Activated CD4-positive, alpha-beta T cell treated with anti-CD3 and anti-CD28 coated beads for 36 hours (primary cell): ENCODE measurements at regions not wholly inside any gene's neighbourhood (a gene's known extent, or its start where the extent isn't known, plus 50 kb on each side); places are given as distances from the start of the nearest gene placed in this dataset.

Experiments
- ATAC-seq: fragments of 200-7000 bp; cut with Tn5 transposase; one replicate; pipeline ENCODE4 v1.10.0; 2021; ENCODE audit warnings: mild to moderate bottlenecking, moderate library complexity
- CTCF ChIA-PET: fragments of 350-600 bp; sonication (Branson Sonifier 250); formaldehyde crosslinking; loops from one replicate; lab custom pipeline; 2021; ENCODE audit warnings: antibody characterized with exemption; lab: Charles Lee
- POLR2A ChIA-PET: fragments of 350-600 bp; sonication (Branson Sonifier 250); formaldehyde crosslinking; loops from one replicate; lab custom pipeline; 2021; ENCODE audit warnings: antibody characterized with exemption, inconsistent platforms; lab: Charles Lee
- DNase-seq: peaks from one replicate; pipeline ENCODE4 v3.0.0-alpha.2; 2020
- H3K27ac Mint-ChIP-seq: one replicate; pipeline ENCODE4 v1.8.0; 2021; ENCODE audit warnings: mixed read lengths
- H3K27me3 Mint-ChIP-seq: one replicate; pipeline ENCODE4 v1.8.0; 2021; ENCODE audit warnings: mixed read lengths
- H3K36me3 Mint-ChIP-seq: one replicate; pipeline ENCODE4 v1.8.0; 2021; ENCODE audit warnings: low read depth, mixed read lengths
- H3K4me1 Mint-ChIP-seq: one replicate; pipeline ENCODE4 v1.8.0; 2021; ENCODE audit warnings: mixed read lengths
- H3K4me3 Mint-ChIP-seq: one replicate; pipeline ENCODE4 v1.8.0; 2021; ENCODE audit warnings: mild to moderate bottlenecking, moderate library complexity, mixed read lengths
- H3K9me3 Mint-ChIP-seq: one replicate; pipeline ENCODE4 v1.8.0; 2021; ENCODE audit warnings: low read depth, mixed read lengths
- intact Hi-C, 2 experiments: fragments of 100-400 bp; cut with DNase I in 1 of 2; cut with micrococcal nuclease in 1 of 2; formaldehyde crosslinking; loops; one replicate each; pipeline versions ENCODE4 v1.14.2 to v1.15.1; 2022 to 2024; cut with DNase I, micrococcal nuclease

- no peaks in the 10 kb centered on the region for H3K36me3 Mint-ChIP-seq
- ATAC-seq (no peak), DNase-seq (no peak)
- no peaks in the 10 kb centered on the region for H3K4me1 Mint-ChIP-seq
- POLR2A ChIA-PET: no interaction called here
- H3K4me3 Mint-ChIP-seq: no peak overlapping the region
- intact Hi-C loops: no loop called here
- CTCF ChIA-PET: no interaction called here
- no peaks in the 10 kb centered on the region for H3K27me3 Mint-ChIP-seq
- peaks cover 5% of the 10 kb centered on the region for H3K9me3 Mint-ChIP-seq
- no peak overlapping the region for H3K27ac Mint-ChIP-seq
These were observed 754.0 kb upstream of the ADGRL4 start for GRCh38 chr1:79760531-79760930.

GRCh38 chr1:79749607-79750006 lies 743.1 kb upstream of the ADGRL4 start:
- POLR2A ChIA-PET: no interaction called here
- no peak for ATAC-seq
- Mint-ChIP-seq H3K27me3 (no peaks in the 10 kb centered on the region), H3K36me3 (no peaks in the 10 kb centered on the region), H3K9me3 (no peaks in the 10 kb centered on the region), H3K4me1 (no peaks in the 10 kb centered on the region), H3K4me3 (no peak overlapping the region), H3K27ac (no peak overlapping the region)
- DNase-seq: no peak
- CTCF ChIA-PET: no interaction called here
- intact Hi-C loops: no loop called here

GRCh38 chr1:79745929-79746328 lies 739.4 kb upstream of the ADGRL4 start:
- intact Hi-C loops: no loop called here
- no peak for DNase-seq
- no peak overlapping the region for H3K4me3 Mint-ChIP-seq
- POLR2A ChIA-PET: no interaction called here
- H3K27me3 Mint-ChIP-seq: no peaks in the 10 kb centered on the region
- no peak for ATAC-seq
- CTCF ChIA-PET: no interaction called here
- H3K27ac Mint-ChIP-seq: no peak overlapping the region
- peaks cover 4% of the 10 kb centered on the region for H3K9me3 Mint-ChIP-seq
- H3K36me3 Mint-ChIP-seq: no peaks in the 10 kb centered on the region
- H3K4me1 Mint-ChIP-seq: no peaks in the 10 kb centered on the region

DNA sequence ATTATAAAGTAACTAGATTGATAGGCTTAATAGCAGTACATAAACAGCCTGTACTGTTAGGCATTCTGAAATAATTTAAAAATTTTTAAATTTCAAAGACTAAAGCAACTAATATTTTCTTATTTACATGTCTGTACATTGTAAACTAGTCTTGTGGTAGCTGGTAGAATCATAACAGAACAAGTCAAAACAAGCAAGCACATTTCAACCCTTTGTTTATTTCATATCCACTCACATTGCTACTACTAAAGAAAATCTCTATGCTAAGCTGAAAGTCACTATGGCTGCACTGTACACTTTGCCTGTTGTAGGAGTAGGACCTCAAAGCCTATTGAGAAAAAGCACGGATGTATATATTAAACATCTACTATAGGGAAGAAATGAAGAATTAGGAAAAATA lies 738.2 kb upstream of the ADGRL4 start:
- intact Hi-C loops: no loop called here
- Mint-ChIP-seq H3K9me3 (peaks cover 6% of the 10 kb centered on the region), H3K4me3 (no peak overlapping the region), H3K36me3 (no peaks in the 10 kb centered on the region), H3K4me1 (no peaks in the 10 kb centered on the region), H3K27ac (no peak overlapping the region), H3K27me3 (no peaks in the 10 kb centered on the region)
- ChIA-PET CTCF (no interaction called here), POLR2A (no interaction called here)
- ATAC-seq (no peak), DNase-seq (no peak)

GRCh38 chr1:79741720-79742421 lies 735.3 kb upstream of the ADGRL4 start:
- intact Hi-C loops: no loop called here
- no peak overlapping the region for H3K4me3 Mint-ChIP-seq

DNA sequence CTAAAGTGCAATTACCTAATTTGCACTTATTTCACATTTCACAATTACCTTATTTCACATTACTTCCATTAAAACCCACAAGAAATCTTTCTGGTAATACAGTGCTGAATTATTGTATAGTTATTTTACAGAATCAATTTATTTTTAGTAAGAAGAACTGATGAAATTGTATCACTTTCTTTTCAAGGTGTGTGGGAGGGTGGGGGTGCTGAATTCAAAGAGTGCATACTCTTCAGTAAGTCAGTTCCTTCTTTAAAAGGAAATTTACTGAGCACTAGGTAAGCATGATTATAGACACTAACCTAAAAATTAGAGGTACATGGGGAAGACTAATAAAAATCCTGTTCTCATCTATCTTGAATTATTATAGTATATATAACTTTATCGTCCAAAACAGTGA lies 731.6 kb upstream of the ADGRL4 start:
- H3K4me1 Mint-ChIP-seq: no peaks in the 10 kb centered on the region
- no peaks in the 10 kb centered on the region for H3K27me3 Mint-ChIP-seq
- ChIA-PET CTCF (no interaction called here), POLR2A (no interaction called here)
- H3K36me3 Mint-ChIP-seq: no peaks in the 10 kb centered on the region
- intact Hi-C loops: no loop called here
- peaks cover 14% of the 10 kb centered on the region for H3K9me3 Mint-ChIP-seq
- no peak overlapping the region for H3K4me3 Mint-ChIP-seq
- DNase-seq (no peak), ATAC-seq (no peak)
- H3K27ac Mint-ChIP-seq: no peak overlapping the region

More at GRCh38 chr1:79741720-79742421, 735.3 kb upstream of the ADGRL4 start:
- no peak overlapping the region for H3K27ac Mint-ChIP-seq
- H3K27me3 Mint-ChIP-seq: no peaks in the 10 kb centered on the region
- no peak for ATAC-seq
- ChIA-PET CTCF (no interaction called here), POLR2A (no interaction called here)
- peaks cover 7% of the 10 kb centered on the region for H3K9me3 Mint-ChIP-seq
- no peaks in the 10 kb centered on the region for H3K36me3 Mint-ChIP-seq
- no peak for DNase-seq
- H3K4me1 Mint-ChIP-seq: no peaks in the 10 kb centered on the region

- ChIA-PET POLR2A (no interaction called here), CTCF (no interaction called here)
- no peak overlapping the region for H3K4me3 Mint-ChIP-seq
- DNase-seq (no peak), ATAC-seq (no peak)
- H3K27ac Mint-ChIP-seq: no peak overlapping the region
- intact Hi-C loops: no loop called here
- no peaks in the 10 kb centered on the region for H3K36me3 Mint-ChIP-seq
- no peaks in the 10 kb centered on the region for H3K4me1 Mint-ChIP-seq
- H3K27me3 Mint-ChIP-seq: no peaks in the 10 kb centered on the region
- H3K9me3 Mint-ChIP-seq: peaks cover 14% of the 10 kb centered on the region
These were observed 730.7 kb upstream of the ADGRL4 start for GRCh38 chr1:79737193-79737592.

DNA sequence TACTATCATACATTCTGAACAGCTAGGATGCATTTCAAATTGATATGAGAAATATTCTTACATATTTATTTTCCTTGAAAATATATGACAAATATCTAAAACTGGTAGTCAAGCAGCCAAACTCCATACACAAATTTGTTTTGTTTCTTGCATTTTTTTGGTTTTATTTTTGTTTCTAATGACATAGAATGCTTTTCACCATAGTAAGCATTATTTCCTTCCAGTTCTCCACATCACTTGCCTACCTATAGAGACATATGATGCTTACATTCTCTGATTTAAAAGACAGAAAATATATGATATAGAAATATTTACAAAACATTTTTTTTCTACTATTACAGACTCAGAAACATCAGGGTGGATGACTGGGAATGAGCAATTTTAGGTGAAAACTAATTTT lies 726.4 kb upstream of the ADGRL4 start:
- Mint-ChIP-seq H3K27me3 (no peaks in the 10 kb centered on the region), H3K27ac (no peak overlapping the region), H3K4me1 (no peaks in the 10 kb centered on the region), H3K9me3 (peaks cover 16% of the 10 kb centered on the region), H3K36me3 (no peaks in the 10 kb centered on the region), H3K4me3 (no peak overlapping the region)
- intact Hi-C loops: no loop called here
- DNase-seq (no peak), ATAC-seq (no peak)
- ChIA-PET POLR2A (interaction anchor here (0.7 kb wide), 1 partner anchor 98 kb away, joined by 3 read pairs; no protein-coding TSS in a partner anchor), CTCF (interaction anchor here (1.2 kb wide), 1 partner anchor 15 kb away, joined by 4 read pairs; no protein-coding TSS in a partner anchor)

- Mint-ChIP-seq H3K4me3 (no peak overlapping the region), H3K36me3 (no peaks in the 10 kb centered on the region), H3K27ac (no peak overlapping the region), H3K4me1 (no peaks in the 10 kb centered on the region), H3K9me3 (peaks cover 15% of the 10 kb centered on the region), H3K27me3 (no peaks in the 10 kb centered on the region)
- intact Hi-C loops: no loop called here
- CTCF ChIA-PET: no interaction called here
- ATAC-seq (no peak), DNase-seq (no peak)
- POLR2A ChIA-PET: no interaction called here
These were observed 720.4 kb upstream of the ADGRL4 start for GRCh38 chr1:79726911-79727310.

GRCh38 chr1:79726321-79726720 lies 719.8 kb upstream of the ADGRL4 start:
- DNase-seq (no peak), ATAC-seq (no peak)
- no peak overlapping the region for H3K27ac Mint-ChIP-seq
- no peaks in the 10 kb centered on the region for H3K36me3 Mint-ChIP-seq
- CTCF ChIA-PET: interaction anchor here (0.7 kb wide), 1 partner anchor 440 kb away, joined by 3 read pairs; no protein-coding TSS in a partner anchor
- intact Hi-C loops: no loop called here
- H3K4me1 Mint-ChIP-seq: no peaks in the 10 kb centered on the region
- POLR2A ChIA-PET: no interaction called here
- H3K9me3 Mint-ChIP-seq: peaks cover 15% of the 10 kb centered on the region
- H3K27me3 Mint-ChIP-seq: no peaks in the 10 kb centered on the region
- H3K4me3 Mint-ChIP-seq: no peak overlapping the region

GRCh38 chr1:79716447-79716846 lies 709.9 kb upstream of the ADGRL4 start:
- Mint-ChIP-seq H3K36me3 (no peaks in the 10 kb centered on the region), H3K4me1 (no peaks in the 10 kb centered on the region), H3K27me3 (no peaks in the 10 kb centered on the region), H3K4me3 (no peak overlapping the region), H3K9me3 (peaks cover 14% of the 10 kb centered on the region), H3K27ac (no peak overlapping the region)
- intact Hi-C loops: loop anchor here in 1 of 2 experiments (10.0 kb wide), 1 partner anchor 58 kb away; no protein-coding TSS in a partner anchor
- DNase-seq (no peak), ATAC-seq (no peak)
- ChIA-PET CTCF (no interaction called here), POLR2A (no interaction called here)

DNA sequence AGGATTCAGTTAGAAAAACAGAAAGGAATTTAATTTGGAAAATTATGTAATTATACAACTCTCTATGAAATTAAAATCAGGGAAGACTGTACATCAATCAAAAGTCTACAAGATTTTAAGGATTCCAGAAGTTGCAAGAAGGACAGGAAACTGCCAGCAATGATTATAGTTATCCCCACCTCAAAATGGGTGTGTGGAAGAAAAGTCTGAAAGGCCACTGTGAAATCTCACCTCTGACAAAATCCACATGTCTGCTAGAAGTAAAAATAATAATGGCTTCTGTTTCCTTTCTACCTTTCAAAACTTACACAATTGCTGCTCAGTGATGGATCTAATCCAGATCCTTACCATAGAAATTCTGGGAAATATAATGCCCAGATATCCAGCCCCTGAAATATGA lies 708.1 kb upstream of the ADGRL4 start:
- H3K27me3 Mint-ChIP-seq: no peaks in the 10 kb centered on the region
- CTCF ChIA-PET: no interaction called here

More for the DNA sequence above, 708.1 kb upstream of the ADGRL4 start:
- intact Hi-C loops: loop anchor here in 1 of 2 experiments (10.0 kb wide), 1 partner anchor 60 kb away; no protein-coding TSS in a partner anchor
- no peak for DNase-seq
- POLR2A ChIA-PET: no interaction called here
- H3K9me3 Mint-ChIP-seq: peaks cover 7% of the 10 kb centered on the region
- no peaks in the 10 kb centered on the region for H3K36me3 Mint-ChIP-seq
- H3K27ac Mint-ChIP-seq: no peak overlapping the region
- no peaks in the 10 kb centered on the region for H3K4me1 Mint-ChIP-seq
- H3K4me3 Mint-ChIP-seq: no peak overlapping the region
- no peak for ATAC-seq
